Esophagus muscularis mucosa (tissue), 4 donors: ENCODE measurements at regions not wholly inside any gene's neighbourhood (a gene's known extent, or its start where the extent isn't known, plus 50 kb on each side); places are given as distances from the start of the nearest gene placed in this dataset.

ENCODE experiments used
- EP300 ChIP-seq: sonication (generic); formaldehyde crosslinking; IDR thresholded peaks from one replicate; pipeline ENCODE4 v1.6.1; 2017; ENCODE audit warnings: antibody characterized with exemption
- POLR2AphosphoS5 ChIP-seq, 2 donors: sonication (generic); formaldehyde crosslinking; IDR thresholded peaks; one replicate each; pipeline ENCODE4 v1.6.1; 2017; ENCODE audit warnings: antibody characterized with exemption in 2 of 2
- TF ChIP-seq, protein P1 (sequence below), 3 experiments: fragments of 200-600 bp in 2 of 3; fragments of 450-650 bp in 1 of 3; sonication (generic) in 2 of 3; IDR thresholded peaks; one replicate each; pipeline ENCODE4 v1.5.1; 2017 to 2019; ENCODE audit warnings: antibody characterized with exemption in 3 of 3, mild to moderate bottlenecking in 2 of 3, moderate library complexity in 1 of 3

DNA sequence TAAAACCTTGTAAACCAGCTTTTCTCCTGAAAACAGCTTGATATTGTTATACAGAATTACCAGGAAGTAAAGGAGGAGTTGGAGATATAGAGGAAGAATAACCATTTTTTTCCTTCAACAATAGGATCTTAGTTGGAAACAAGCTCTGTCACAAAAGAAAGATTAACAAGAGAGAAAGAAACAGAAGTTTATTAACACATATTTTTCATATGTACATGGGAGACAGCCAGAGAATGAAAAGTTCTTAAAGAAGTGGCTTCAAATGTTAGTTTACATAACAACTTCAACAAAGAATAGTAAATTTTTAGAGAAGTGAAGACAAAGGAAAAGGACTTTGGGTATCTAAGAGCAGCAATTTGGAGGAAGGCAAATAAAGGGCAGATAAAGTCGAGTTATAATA is 94.9 kb upstream of the ANKRD50 start:
- TF ChIP-seq, protein P1, sequence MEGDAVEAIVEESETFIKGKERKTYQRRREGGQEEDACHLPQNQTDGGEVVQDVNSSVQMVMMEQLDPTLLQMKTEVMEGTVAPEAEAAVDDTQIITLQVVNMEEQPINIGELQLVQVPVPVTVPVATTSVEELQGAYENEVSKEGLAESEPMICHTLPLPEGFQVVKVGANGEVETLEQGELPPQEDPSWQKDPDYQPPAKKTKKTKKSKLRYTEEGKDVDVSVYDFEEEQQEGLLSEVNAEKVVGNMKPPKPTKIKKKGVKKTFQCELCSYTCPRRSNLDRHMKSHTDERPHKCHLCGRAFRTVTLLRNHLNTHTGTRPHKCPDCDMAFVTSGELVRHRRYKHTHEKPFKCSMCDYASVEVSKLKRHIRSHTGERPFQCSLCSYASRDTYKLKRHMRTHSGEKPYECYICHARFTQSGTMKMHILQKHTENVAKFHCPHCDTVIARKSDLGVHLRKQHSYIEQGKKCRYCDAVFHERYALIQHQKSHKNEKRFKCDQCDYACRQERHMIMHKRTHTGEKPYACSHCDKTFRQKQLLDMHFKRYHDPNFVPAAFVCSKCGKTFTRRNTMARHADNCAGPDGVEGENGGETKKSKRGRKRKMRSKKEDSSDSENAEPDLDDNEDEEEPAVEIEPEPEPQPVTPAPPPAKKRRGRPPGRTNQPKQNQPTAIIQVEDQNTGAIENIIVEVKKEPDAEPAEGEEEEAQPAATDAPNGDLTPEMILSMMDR (IDR thresholded peaks at IDR 0.05), result no peak
- TF ChIP-seq POLR2AphosphoS5 (IDR thresholded peaks at IDR 0.05), result no peak
- TF ChIP-seq EP300, result no peak
